ENCODE measurements at regions not wholly inside any gene's neighbourhood (a gene's known extent, or its start where the extent isn't known, plus 50 kb on each side); places are given as distances from the start of the nearest gene placed in this dataset.
"Not testable (repeated sequence)": the region's sequence is repeated elsewhere in the genome, so short reads cannot be mapped to it uniquely, and the experiment has no call there.

DNA sequence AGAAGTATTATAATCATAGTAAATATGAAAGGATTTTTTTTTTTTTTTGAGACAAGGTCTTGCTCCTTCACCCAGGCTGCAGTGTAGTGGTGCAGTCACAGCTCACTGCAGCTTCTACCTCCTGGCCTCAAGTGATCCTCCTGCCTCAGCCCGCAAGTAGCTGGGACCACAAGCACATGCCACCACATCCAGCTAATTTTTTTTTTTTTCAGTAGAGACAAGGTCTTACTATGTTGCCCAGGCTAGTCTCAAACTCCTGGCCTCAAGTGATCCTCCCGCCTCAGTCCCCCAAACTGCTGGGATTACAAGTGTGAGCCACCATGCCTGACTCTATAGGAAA, 86.2 kb upstream of the FOXN2 start:
- DNase-seq, result no peak

DNA sequence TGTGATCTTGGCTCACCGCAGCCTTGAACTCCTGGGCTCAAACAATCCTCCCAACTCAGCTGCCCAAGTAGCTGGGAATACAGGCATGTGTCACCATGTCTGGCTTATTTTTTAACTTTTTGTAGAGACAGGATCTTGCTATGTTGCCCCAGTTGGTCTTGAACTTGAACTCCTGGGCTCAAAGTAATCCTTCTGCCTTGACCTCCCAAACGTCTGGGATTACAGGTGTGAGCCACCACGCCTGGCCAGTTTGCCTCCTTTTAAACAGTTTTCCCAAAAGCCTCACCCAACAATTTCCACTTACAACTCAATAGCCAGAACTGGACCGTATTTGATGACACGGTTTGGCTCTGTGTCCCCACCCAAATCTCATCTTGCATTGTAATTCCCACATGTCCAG, 85.4 kb upstream of the FOXN2 start:
- DNase-seq, result no peak

DNA sequence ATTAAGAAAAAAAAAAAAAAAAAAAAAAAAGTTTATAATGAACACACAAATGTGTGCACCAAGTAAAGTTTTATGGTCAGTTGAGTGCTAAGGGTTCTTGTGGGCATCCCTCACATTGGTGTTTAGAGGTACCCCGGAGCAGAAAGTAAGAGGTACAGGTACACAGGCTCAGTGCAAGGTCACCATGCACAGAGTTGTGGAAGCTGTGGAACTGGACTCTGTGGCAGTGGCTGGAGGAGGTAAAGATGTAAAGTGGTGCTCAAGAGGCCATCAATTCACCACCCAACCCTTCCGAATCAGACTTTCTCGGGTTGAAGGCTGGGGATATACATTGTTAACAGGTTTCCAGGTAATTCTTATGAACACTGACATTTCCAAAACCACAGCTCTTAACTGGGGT, 83.6 kb upstream of the FOXN2 start:
- DNase-seq, result no peak

DNA sequence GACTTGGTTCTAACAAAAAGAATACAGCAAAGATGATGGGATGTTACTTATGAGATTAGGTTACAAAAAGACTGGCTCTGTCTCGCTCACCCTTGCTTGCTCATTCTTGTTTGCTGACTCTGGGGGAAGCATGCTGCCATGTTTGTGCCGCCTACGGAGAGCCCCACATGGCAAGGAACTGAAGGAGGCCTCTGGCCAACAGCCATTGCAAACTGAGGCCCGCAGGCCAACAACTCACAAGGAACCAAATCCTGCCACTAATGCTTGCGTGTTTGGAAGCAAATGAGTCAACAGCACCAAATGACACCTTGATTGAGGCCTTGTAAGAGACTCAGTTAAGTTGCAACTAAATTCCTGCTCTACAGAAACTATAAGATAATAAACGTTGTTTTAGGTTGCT, 82.1 kb upstream of the FOXN2 start:
- DNase-seq, result no peak

DNA sequence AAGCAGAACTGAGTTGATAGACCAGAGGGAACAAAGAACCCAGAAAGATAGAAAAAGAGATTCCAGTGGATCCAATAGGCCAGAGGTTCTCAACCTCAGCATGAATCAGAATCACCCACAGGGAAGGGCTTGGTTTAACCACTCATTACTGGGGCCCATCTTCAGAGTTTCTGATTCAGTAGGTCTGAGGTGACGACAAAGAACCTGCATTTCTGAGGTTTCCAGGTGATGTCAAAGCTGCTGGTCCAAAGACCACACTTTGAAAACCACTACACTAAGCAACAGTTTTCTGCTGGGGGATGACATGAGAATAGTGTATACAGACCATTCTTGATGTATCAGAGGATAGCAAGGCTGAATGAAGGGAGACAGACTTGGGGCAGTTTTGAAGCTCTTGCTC, 81.5 kb upstream of the FOXN2 start:
- DNase-seq, result no peak

DNA sequence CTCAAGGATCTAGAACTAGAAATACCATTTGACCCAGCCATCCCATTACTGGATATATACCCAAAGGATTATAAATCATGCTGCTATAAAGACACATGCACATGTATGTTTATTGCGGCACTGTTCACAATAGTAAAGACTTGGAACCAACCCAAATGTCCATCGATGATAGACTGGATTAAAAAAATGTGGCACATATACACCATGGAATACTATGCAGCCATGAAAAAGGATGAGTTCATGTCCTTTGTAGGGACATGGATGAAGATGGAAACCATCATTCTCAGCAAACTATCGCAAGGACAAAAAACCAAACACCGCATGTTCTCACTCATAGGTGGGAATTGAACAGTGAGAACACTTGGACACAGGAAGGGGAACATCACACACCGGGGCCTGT, 80.7 kb upstream of the FOXN2 start:
- not testable (repeated sequence) for DNase-seq

DNA sequence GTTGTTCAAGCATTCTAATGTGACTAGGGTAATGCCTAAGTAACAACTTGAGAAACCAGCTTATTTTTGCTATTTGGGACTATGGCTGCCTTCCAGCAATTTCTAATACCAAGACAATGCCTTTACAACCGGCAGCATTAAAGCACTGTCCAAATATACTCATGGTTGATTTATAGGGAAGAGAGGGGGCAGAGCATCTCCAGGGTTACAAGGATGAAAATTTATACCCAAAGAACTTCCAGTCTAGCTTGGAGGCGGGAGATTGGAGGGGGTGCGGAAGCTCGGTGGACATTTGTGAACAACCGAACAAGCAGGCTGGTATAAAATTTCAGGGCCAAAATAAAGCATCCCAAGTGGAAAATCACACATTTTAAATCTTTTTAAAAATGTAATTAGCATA, 79.4 kb upstream of the FOXN2 start:
- no peak for DNase-seq

DNA sequence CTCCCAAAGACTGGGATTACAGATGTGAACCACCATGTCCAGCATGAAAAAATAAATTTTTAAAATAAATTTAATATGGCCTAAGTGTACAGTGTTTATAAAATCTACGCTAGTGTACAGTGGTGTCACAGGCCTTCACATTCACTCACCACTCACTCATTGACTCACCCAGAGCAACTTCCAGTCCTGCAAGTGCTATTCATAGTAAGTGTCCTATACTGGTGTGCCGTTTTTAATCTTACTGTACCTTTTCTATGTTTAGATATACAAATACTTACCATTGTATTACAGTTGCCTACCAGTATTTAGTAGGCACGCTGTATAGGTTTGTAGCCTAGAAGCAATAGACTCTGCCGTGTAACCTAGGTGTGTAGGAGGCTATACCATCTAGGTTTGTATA, 76.1 kb upstream of the FOXN2 start:
- DNase-seq, result no peak

DNA sequence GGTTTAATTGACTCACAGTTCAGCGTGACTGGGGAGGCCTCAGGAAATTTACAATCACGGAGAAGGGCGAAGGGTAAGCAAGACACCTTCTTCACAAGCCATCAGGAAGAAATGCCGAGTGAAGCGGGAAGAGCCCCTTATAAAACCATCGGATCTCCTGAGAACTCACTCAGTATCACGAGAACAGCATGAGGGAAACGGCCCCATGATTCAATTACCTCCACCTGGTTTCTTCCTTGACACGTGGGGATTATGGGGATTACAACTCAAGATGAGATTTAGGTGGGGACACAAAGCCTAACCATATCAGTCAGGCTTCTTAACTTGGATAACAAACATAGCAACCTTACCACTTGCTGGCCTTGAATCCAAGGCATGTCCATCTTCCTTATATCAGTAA, 73.6 kb upstream of the FOXN2 start:
- DNase-seq, result no peak

DNA sequence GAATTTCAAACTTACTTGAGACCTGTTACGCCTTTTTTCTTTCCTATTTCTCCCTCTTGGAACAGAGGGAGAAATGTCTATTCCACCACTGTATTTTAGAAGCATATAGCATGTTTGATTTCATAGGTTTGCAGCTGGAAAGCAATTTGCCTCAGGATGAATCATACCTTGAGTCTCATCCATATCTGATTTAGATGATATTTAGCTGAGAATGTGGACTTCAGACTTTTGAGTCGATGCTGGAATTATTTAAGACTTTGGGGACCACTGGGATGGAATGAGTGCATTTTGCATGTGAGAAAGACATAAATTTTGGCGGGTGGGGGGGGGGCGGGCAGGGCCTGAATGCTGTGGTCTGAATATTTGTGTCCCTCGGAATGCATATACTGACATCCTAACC, 67.3 kb upstream of the FOXN2 start:
- DNase-seq, result no peak

DNA sequence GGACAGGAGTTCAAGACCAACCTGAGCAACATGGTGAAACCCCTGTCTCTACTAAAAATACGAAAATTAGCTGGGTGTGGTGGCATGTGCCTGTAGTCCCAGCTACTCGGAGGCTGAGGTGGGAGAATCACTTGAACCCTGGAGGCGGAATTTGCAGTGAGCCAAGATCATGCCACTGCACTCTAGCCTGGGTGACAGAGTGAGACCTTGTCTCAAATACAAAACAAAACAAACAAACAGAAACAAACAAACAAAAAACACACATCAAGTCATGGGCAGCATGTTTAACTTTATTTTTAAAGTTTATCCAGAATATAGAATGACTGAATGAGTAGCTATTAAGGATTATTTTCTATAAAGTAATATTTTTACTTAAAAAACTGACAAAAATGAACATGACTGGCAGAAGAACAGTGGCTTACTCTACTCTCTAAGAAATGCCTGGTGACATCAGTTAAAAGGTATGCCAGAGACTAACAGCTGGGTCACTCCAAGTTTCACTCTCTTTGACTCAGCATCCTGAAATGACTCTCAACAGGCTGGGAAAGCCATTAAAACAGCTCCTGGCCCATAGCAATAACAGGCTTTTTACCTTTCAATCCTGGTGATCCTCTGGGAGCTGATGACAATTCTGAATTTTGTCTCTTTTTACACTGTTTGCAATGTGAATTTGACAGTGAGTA, 66.1 kb upstream of the FOXN2 start:
- peak; percentile 19 for DNase-seq

DNA sequence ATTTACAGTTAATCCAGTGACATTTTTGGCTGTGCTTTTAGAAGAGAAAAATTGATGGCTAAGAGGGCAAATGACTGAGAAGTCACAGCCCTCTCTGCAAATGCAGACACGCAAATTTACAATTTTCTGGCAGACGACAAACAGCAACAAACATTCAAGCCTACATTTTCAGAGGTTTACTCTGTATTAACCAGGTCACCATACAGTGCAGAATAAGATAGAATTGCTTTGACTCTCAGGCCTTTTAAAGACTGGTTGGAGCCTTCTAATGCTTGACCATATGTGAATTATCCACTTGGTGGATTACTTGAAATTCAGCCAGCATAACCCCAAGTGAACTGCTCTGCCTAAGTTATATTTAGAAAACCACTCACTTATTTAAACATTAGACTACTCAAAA, 65.5 kb upstream of the FOXN2 start:
- DNase-seq, result no peak

DNA sequence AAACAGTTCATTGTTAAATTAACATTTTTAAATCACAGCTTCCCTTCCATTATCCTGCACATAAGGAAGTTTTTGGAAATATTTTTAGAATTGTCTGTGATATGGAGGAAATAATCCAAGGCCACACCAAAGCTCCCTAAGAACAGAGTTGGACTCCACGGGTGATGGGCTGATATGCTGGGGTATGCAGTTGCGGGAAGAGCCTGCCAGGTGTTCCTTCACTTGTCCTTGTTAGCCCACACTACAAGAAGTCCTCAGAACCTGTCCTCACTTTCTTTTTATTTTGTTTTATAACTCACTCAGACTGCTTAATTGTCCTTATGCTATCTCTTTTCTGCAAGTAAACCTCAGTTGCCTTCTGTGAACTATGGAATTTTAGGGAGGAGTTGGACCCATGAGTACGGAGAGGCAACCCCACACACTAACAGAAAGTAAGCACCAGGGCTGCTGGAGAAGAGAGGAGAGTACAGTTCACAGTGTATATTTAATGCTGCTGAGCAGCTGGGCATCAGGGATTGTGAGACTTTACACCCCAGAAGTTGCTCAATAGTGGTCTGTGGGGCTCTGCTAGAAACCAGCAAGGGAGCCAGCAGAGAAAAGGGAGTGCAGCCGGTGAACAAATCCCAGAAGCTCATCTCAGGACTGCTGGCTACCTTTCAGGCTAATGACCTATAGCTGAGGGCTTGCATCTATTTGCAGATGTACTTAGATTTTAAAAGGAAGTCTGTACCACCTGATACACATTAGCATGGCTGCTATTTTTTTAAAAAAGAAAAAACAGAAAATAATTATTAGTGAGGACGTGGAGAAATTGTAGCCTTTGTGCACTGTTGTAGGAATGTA, 64.6 kb upstream of the FOXN2 start:
- DNase-seq, result no peak

DNA sequence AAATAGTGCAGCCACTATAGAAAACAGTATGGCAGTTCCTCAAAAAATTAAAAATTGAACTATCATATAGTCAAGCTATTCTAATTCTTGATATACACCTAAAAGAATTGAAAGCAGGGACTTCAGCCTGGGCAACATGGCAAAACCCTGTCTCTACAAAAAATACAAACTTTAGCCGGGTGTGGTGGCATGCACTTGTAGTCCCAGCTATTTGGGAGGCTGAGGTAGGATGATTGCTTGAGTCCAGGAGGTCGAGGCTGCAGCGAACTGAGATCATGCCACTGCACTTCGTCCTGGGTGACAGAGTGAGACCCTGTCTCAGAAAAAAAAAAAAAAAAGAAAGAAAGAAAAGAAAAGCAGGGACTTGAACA, 64.0 kb upstream of the FOXN2 start:
- DNase-seq, result no peak

DNA sequence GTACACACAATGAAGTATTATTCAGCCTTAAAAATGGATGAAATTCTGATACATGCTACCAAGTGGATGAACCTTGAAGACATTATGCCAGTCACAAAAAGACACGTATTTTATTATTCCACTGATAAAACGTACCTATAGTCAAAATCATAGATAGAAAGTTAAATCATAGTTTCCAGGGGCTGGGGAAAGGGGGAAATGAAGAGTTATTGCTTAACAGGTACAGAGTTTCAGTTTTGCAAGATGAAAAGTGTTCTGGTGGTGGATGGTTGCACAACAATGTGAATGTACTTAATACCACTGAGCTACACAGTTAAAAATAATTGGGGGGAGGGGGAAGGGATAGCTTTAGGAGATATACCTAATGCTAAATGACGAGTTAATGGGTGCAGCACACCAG, 63.5 kb upstream of the FOXN2 start:
- DNase-seq, result no peak

DNA sequence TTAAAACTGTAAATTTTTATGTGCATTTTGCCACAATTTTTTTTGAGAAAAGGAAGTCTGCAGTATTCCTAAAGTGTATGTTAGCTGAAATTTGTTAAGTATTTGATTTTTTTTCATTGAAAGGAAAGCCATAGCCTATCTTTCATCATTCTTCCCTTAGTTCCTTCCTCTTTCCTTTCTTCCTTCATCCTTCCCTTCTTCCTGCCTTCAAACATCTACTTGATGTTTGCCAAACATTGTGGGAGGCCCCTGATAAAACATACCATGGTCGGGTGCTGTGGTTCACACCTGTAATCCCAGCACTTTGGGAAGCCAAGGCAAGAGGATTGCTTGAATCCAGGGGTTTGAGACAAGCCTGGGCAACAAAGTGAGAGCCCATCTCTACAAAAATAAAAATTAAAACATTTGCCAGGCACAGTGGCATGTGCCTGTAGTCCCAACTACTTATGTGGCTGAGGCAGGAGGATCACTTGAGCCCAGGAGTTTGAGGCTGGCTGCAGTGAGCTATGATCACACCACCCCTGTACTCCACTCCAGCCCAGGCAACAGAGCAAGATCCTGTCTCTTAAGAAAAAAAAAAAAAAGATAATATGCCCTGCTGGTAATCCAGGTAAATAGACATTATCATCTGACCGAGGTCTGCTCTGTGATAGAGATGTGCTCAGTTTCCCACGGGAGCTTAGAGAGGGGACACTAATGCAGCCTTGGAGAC, 62.9 kb upstream of the FOXN2 start:
- DNase-seq, result no peak

DNA sequence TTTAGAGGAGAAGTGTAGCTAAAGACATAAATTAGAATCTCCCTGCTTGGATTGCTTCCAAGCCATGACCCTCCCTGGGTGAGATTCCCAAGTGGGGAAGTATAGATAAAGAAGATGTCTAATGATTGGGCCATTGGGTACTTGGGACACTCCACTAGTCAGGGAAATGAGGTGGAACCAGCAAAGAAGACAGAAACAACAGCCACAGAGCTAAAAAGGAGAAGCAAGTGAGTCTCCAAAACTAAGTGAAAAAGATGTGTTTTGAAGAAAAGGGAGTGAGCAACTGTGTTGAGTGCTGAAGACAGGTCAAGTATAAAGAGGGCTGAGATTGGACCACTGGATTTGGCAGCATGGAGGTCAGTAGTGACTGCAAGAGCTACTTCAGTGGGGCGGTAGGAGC, 61.2 kb upstream of the FOXN2 start:
- no peak for DNase-seq

DNA sequence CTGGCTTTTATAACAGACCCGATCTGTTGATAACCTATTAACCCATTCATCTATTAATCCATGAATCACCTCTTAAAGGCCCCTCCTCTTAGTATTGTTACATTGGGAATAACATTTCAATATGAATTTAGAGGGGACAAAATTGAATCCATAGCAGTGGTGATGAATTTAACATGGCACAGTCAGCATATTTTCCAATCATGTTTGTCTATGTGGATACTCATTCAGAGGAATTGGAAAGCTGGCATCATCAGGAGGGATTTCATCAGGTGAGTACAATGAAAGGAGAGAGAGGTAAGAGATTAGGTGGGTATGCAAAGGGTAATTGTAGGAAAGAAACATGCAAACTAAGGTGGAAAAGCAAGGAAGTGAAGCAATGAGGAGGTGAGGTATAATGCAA, 59.6 kb upstream of the FOXN2 start:
- DNase-seq, result no peak

DNA sequence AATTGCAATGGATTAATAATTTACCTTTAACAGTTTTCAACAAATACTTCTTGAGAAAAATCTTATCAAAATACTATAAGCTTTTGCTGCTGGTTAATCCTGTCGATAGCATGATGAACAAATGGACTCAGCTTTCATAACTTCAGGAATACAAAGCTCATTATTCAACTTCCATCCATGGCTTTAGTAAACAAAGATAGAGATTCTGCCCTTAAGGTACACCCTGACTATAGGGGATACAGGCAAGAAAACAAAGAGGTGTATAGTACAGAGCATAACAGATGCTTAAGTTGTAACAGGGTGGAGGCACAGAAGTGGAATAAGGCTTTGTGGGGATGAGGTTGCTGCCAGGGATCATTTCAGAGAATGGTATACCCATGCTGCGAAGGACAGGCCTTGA, 57.0 kb upstream of the FOXN2 start:
- no peak for DNase-seq

DNA sequence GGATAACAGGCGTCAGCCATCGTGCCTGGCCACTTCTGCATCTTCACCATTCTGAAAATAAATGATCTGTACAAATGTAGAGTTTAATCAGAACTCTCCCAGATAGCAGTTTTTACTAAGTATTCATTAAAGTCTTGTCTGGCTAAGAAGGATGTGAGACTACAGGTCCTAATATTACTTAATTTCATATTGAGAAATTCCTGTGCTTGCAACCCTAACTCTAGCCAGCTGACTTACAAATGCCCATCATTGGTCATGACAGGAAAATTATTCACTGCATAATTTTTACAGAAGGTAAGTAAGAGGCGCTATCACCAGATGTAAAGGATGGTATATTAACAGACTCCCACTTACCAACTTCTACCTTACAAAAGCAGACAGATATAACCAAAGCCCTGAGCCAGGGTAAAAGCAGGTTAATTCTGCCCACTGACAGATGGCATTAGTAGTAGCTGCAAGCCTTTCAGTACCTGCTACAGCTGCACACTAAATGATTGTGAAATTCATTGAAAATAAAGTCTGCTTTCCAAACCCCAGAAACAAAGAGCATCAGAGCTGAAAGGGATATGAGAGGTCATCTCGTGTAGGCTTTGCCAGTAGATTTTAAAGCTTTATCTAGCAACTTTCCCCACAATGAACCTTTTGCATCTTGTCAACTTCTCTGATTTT, 55.9 kb upstream of the FOXN2 start:
- no peak for DNase-seq

DNA sequence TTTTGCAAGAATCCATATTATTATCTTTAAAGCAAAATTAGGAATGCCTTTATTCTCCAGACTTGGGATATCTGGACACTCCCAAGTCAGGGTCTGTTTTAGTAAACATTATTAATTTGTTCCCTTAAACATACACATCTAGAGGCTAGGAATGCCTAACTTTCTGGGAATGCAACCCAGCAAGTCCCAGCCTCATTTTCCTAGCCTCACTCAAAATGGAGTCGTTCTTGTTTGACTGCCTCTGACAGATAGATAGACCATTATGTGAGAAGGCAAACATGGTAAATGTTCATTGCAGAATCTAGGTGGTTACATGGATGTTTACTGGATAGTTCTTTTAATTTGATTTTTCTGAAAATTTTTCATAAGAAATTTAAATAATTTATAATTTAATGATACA, 54.7 kb upstream of the FOXN2 start:
- no peak for DNase-seq

DNA sequence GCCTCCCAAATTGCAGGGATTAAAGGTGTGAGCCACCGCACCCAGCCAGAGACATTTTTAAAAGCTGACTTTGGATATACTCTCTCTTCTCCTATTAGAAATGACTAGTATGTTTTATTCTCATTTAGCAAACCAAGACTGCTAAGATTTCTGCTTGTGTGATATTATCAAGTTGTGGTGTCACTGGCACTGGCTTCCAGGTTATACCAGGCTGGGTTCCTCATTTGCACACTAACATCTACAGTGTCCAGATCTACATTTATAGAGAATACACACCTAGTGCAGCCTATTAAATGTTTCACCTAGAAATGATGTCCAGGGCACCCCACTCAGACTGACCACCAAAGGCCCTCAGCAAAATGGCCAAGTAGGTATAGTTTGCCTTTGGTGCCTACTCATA, 49.9 kb upstream of the FOXN2 start:
- no peak for DNase-seq

All from RPMI8226 (cell line).